ENCODE measurements at regions not wholly inside any gene's neighbourhood (a gene's known extent, or its start where the extent isn't known, plus 50 kb on each side); places are given as distances from the start of the nearest gene placed in this dataset.

- WGBS, 3 donors, result 27 to 28% (median 27%) methylated on average over 16 of the region's 16 CpGs
- H3K36me3 ChIP-seq, result no peaks in the 10 kb centered on the region
- H3K4me1 ChIP-seq (ENCODE audit: insufficient read depth), result no peaks in the 10 kb centered on the region
- no peaks in the 10 kb centered on the region for H3K9me3 ChIP-seq
- no peak overlapping the region for H3K4me3 ChIP-seq
- no peaks in the 10 kb centered on the region for H3K27me3 ChIP-seq
- intact Hi-C loops (cut with DNase I), result no loop called here
- DNase-seq, result no peak
- H3K27ac ChIP-seq, result no peak overlapping the region
- TF ChIP-seq POLR2A (IDR thresholded peaks at IDR 0.05), result no peak
Observed at GRCh38 chr17:36697903-36698530, 96.6 kb downstream of the MRM1 start.

GRCh38 chr17:36701429-36702099 is 100.2 kb downstream of the MRM1 start:
- DNase-seq, result no peak
- H3K27me3 ChIP-seq, result no peaks in the 10 kb centered on the region
- no peaks in the 10 kb centered on the region for H3K4me1 ChIP-seq (ENCODE audit: insufficient read depth)
- no peaks in the 10 kb centered on the region for H3K36me3 ChIP-seq
- WGBS, 3 donors, result 73 to 79% (median 77%) methylated on average over 13 of the region's 13 CpGs
- H3K27ac ChIP-seq, result no peak overlapping the region
- no peak overlapping the region for H3K4me3 ChIP-seq
- no peak for TF ChIP-seq CTCF (IDR thresholded peaks at IDR 0.05)
- TF ChIP-seq POLR2A (IDR thresholded peaks at IDR 0.05), result no peak
- intact Hi-C loops (cut with DNase I), result no loop called here
- no peaks in the 10 kb centered on the region for H3K9me3 ChIP-seq

- no peak for DNase-seq
- no peak overlapping the region for H3K27ac ChIP-seq
- no peaks in the 10 kb centered on the region for H3K4me1 ChIP-seq (ENCODE audit: insufficient read depth)
- intact Hi-C loops (cut with DNase I), result no loop called here
- WGBS, 3 donors, result 28 to 81% (median 68%) methylated on average over 1 of the region's 1 CpG
- H3K9me3 ChIP-seq, result no peaks in the 10 kb centered on the region
- H3K4me3 ChIP-seq, result no peak overlapping the region
- H3K27me3 ChIP-seq, result no peaks in the 10 kb centered on the region
- H3K36me3 ChIP-seq, result no peaks in the 10 kb centered on the region
- TF ChIP-seq EP300 (IDR thresholded peaks at IDR 0.05), result no peak
- no peak for TF ChIP-seq CTCF (IDR thresholded peaks at IDR 0.05)
- TF ChIP-seq POLR2A (IDR thresholded peaks at IDR 0.05), result no peak
Observed at GRCh38 chr17:36702636-36703035, 101.3 kb downstream of the MRM1 start.

GRCh38 chr17:36703860-36704266 is 102.5 kb downstream of the MRM1 start:
- Histone ChIP-seq H3K27ac (no peak overlapping the region), H3K4me1 (ENCODE audit: insufficient read depth) (no peaks in the 10 kb centered on the region), H3K4me3 (no peak overlapping the region), H3K9me3 (no peaks in the 10 kb centered on the region), H3K36me3 (no peaks in the 10 kb centered on the region), H3K27me3 (no peaks in the 10 kb centered on the region)
- WGBS, 3 donors, result 1 to 4% (median 3%) methylated on average over 36 of the region's 36 CpGs
- TF ChIP-seq EP300 (IDR thresholded peaks at IDR 0.05) (no peak), CTCF (IDR thresholded peaks at IDR 0.05) (no peak), POLR2A (IDR thresholded peaks at IDR 0.05) (no peak)
- DNase-seq, result peak in 4 of 5 donors; percentile 12 to 76 (median 62)
- intact Hi-C loops (cut with DNase I), result no loop called here

GRCh38 chr17:36705283-36705795 is 104.0 kb downstream of the MRM1 start:
- 34 to 50% (median 47%) methylated on average over 9 of the region's 9 CpGs for WGBS, 3 donors
- Histone ChIP-seq H3K27ac (no peak overlapping the region), H3K27me3 (no peaks in the 10 kb centered on the region), H3K4me1 (ENCODE audit: insufficient read depth) (no peaks in the 10 kb centered on the region), H3K36me3 (no peaks in the 10 kb centered on the region), H3K4me3 (no peak overlapping the region), H3K9me3 (no peaks in the 10 kb centered on the region)
- DNase-seq, result no peak
- TF ChIP-seq CTCF (IDR thresholded peaks at IDR 0.05) (no peak), EP300 (IDR thresholded peaks at IDR 0.05) (no peak), POLR2A (IDR thresholded peaks at IDR 0.05) (no peak)
- intact Hi-C loops (cut with DNase I), result no loop called here
